GM12875 (cell line): ENCODE measurements at regions not wholly inside any gene's neighbourhood (a gene's known extent, or its start where the extent isn't known, plus 50 kb on each side); places are given as distances from the start of the nearest gene placed in this dataset.

Experiments
- H3K4me3 ChIP-seq: one replicate; pipeline ENCODE4 v1.5.1; 2011; ENCODE audit warnings: low read depth, low read length, control low read depth
- CTCF ChIP-seq: IDR thresholded peaks from 2 replicates; pipeline ENCODE4 v1.5.1; 2011; ENCODE audit warnings: low read depth, mild to moderate bottlenecking, control low read depth, inconsistent platforms, low read length, moderate library complexity, borderline replicate concordance; ENCODE audit not compliant: insufficient read depth

GRCh38 chr3:110568246-110568645 is 503.4 kb upstream of the NECTIN3 start:
- no peak overlapping the region for H3K4me3 ChIP-seq
- no peak for TF ChIP-seq CTCF

DNA sequence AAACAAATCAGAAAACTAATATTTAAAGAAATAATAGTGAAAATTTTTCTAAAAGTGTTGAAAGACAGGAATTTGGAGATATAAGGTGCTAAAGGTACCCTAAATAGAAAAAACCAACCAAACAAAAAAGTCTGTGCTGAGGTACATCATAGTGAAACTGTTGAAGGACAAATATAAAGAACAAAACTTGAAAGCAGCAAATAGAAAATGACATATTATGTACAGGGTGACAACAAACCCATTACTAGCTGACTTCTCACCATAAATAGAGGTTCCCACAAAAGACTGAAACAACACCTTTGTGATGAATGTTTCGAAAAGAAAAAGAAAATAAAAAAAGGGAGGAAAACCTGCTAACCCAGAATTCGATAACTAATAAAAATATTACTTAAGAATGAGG is 502.5 kb upstream of the NECTIN3 start:
- no peak overlapping the region for H3K4me3 ChIP-seq
- TF ChIP-seq CTCF: no peak

DNA sequence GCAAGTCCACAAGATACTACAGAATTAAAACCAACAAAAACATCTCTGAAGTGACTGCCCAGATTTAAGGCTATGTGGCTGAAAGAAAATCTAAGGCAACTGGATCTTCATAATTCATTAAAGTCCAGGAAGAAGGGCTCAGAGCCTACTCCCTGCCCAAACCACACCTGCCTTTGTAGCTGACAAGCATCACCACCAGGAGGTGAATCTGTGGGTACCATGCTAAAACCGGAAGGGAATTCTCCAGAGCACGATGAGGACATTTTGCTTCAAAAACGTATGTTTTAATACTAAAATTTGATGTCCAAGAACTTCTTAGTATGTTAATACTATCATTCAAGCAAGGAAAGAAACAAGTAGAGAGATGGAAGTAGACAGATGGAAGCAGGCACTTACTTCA is 495.9 kb upstream of the NECTIN3 start:
- TF ChIP-seq CTCF: no peak
- no peak overlapping the region for H3K4me3 ChIP-seq

- no peak overlapping the region for H3K4me3 ChIP-seq
- TF ChIP-seq CTCF: no peak
These were observed 494.7 kb upstream of the NECTIN3 start for GRCh38 chr3:110576960-110577359.

GRCh38 chr3:110577854-110578253 is 493.8 kb upstream of the NECTIN3 start:
- H3K4me3 ChIP-seq: no peak overlapping the region
- no peak for TF ChIP-seq CTCF

DNA sequence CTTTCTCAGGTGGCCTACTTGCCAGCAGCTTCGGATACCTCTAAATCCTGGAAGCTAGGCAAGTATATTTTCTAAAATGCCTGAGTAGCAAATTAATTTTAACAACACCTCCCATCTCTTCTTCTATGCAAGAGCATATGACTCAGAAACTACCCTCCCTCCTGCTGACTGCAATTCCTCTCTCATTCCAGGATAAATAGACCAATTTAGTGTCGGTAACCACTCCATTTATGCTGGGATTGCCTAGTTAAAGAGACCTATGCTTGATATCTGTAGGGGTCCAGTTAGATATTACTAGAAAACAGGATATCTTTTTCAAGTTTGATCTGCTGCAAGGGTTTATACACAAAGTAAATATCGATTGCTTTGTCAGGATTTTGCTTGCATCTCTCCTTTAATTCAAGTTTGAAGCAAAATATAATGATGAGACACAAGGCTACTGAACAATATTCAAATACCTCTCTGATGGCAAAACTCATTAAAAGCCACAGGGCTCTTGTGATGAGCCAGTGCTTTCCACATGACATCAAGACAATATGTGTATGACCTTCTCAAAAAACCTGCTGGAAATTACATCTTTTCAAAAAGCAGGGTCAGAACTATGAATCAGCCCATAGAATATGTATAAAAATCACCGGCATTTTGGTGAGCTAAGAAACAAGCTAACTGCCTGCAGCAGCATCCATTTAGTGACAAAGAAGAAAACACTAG is 491.6 kb upstream of the NECTIN3 start:
- no peak overlapping the region for H3K4me3 ChIP-seq
- no peak for TF ChIP-seq CTCF

DNA sequence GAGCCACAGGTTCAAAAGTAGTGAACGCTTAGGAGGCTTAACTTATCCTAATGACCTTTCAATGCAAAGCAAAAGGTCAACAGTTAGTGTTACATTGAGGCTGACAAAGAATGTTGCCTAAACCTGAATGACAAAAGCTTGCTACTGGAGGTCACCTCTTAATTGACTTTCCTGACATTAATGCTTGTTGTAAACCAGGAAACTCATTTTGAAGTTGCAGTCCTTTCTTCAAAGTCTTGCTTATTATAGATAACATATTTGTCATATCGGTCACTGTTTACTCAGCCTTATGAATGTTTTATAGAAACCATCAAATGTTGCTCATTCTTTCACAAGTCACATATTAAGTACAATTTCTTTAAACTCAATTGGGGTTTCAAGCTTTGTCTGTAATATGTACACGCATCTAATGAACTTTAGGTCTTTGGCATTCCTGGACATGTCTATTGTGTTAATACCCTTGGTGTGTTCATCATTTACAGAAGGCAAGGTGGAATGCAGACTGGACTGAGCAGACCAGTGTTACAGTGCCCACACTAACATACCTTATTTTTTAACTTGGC is 488.2 kb upstream of the NECTIN3 start:
- H3K4me3 ChIP-seq: no peak overlapping the region
- TF ChIP-seq CTCF: no peak
